ENCODE measurements at regions not wholly inside any gene's neighbourhood (a gene's known extent, or its start where the extent isn't known, plus 50 kb on each side); places are given as distances from the start of the nearest gene placed in this dataset.

DNA sequence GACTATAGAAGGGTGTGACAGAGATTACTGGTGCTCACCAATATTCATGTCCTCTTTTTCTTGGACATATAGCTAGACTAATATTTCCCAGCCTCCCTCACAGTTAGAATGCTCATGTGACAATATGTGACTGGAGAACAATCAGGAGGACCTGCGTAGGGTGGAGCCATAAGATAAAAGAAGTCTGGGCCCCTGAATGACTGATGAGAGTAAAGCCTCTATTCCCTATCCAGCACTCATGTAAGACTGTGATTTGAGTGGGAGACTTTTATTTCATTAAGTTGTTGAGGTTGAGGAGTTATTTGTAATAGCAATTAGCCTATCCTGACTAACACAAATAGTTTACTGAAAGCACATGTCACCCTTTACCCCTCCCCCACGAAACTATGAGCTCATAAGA, 1247.1 kb upstream of the TENM4 start (continued):
- TF ChIP-seq, protein P1, sequence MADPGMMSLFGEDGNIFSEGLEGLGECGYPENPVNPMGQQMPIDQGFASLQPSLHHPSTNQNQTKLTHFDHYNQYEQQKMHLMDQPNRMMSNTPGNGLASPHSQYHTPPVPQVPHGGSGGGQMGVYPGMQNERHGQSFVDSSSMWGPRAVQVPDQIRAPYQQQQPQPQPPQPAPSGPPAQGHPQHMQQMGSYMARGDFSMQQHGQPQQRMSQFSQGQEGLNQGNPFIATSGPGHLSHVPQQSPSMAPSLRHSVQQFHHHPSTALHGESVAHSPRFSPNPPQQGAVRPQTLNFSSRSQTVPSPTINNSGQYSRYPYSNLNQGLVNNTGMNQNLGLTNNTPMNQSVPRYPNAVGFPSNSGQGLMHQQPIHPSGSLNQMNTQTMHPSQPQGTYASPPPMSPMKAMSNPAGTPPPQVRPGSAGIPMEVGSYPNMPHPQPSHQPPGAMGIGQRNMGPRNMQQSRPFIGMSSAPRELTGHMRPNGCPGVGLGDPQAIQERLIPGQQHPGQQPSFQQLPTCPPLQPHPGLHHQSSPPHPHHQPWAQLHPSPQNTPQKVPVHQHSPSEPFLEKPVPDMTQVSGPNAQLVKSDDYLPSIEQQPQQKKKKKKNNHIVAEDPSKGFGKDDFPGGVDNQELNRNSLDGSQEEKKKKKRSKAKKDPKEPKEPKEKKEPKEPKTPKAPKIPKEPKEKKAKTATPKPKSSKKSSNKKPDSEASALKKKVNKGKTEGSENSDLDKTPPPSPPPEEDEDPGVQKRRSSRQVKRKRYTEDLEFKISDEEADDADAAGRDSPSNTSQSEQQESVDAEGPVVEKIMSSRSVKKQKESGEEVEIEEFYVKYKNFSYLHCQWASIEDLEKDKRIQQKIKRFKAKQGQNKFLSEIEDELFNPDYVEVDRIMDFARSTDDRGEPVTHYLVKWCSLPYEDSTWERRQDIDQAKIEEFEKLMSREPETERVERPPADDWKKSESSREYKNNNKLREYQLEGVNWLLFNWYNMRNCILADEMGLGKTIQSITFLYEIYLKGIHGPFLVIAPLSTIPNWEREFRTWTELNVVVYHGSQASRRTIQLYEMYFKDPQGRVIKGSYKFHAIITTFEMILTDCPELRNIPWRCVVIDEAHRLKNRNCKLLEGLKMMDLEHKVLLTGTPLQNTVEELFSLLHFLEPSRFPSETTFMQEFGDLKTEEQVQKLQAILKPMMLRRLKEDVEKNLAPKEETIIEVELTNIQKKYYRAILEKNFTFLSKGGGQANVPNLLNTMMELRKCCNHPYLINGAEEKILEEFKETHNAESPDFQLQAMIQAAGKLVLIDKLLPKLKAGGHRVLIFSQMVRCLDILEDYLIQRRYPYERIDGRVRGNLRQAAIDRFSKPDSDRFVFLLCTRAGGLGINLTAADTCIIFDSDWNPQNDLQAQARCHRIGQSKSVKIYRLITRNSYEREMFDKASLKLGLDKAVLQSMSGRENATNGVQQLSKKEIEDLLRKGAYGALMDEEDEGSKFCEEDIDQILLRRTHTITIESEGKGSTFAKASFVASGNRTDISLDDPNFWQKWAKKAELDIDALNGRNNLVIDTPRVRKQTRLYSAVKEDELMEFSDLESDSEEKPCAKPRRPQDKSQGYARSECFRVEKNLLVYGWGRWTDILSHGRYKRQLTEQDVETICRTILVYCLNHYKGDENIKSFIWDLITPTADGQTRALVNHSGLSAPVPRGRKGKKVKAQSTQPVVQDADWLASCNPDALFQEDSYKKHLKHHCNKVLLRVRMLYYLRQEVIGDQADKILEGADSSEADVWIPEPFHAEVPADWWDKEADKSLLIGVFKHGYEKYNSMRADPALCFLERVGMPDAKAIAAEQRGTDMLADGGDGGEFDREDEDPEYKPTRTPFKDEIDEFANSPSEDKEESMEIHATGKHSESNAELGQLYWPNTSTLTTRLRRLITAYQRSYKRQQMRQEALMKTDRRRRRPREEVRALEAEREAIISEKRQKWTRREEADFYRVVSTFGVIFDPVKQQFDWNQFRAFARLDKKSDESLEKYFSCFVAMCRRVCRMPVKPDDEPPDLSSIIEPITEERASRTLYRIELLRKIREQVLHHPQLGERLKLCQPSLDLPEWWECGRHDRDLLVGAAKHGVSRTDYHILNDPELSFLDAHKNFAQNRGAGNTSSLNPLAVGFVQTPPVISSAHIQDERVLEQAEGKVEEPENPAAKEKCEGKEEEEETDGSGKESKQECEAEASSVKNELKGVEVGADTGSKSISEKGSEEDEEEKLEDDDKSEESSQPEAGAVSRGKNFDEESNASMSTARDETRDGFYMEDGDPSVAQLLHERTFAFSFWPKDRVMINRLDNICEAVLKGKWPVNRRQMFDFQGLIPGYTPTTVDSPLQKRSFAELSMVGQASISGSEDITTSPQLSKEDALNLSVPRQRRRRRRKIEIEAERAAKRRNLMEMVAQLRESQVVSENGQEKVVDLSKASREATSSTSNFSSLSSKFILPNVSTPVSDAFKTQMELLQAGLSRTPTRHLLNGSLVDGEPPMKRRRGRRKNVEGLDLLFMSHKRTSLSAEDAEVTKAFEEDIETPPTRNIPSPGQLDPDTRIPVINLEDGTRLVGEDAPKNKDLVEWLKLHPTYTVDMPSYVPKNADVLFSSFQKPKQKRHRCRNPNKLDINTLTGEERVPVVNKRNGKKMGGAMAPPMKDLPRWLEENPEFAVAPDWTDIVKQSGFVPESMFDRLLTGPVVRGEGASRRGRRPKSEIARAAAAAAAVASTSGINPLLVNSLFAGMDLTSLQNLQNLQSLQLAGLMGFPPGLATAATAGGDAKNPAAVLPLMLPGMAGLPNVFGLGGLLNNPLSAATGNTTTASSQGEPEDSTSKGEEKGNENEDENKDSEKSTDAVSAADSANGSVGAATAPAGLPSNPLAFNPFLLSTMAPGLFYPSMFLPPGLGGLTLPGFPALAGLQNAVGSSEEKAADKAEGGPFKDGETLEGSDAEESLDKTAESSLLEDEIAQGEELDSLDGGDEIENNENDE (IDR thresholded peaks at IDR 0.05; ENCODE audit: insufficient replicate concordance, low read length), result no peak
- TF ChIP-seq TCF12 (IDR thresholded peaks at IDR 0.05; ENCODE audit: low read depth, low read length), result no peak
- TF ChIP-seq GABPA (IDR thresholded peaks at IDR 0.05; ENCODE audit: borderline replicate concordance, insufficient read depth, low read length), result no peak

Data from H1 (cell line).